Duodenal mucosa (tissue), 2 donors: ENCODE measurements at regions not wholly inside any gene's neighbourhood (a gene's known extent, or its start where the extent isn't known, plus 50 kb on each side); places are given as distances from the start of the nearest gene placed in this dataset.

Experiments used
- H3K27ac ChIP-seq: one replicate; pipeline ENCODE4 v1.7.0; 2013; ENCODE audit warnings: low read depth, low read length
- H3K27me3 ChIP-seq, 2 donors: one replicate each; pipeline ENCODE4 v1.7.0; 2013; ENCODE audit warnings: low read length in 2 of 2, control low read depth in 1 of 2; ENCODE audit not compliant: insufficient read depth in 2 of 2, control insufficient read depth in 1 of 2
- H3K36me3 ChIP-seq, 2 donors: one replicate each; pipeline ENCODE4 v1.7.0; 2013; ENCODE audit warnings: low read length in 2 of 2, control low read depth in 1 of 2; ENCODE audit not compliant: insufficient read depth in 2 of 2, control insufficient read depth in 1 of 2
- H3K4me1 ChIP-seq, 2 donors: one replicate each; pipeline ENCODE4 v1.7.0; 2013; ENCODE audit warnings: low read length in 2 of 2, control low read depth in 1 of 2; ENCODE audit not compliant: insufficient read depth in 2 of 2, control insufficient read depth in 1 of 2
- H3K4me3 ChIP-seq, 2 donors: one replicate each; pipeline ENCODE4 v1.7.0; 2013; ENCODE audit warnings: low read length in 2 of 2, low read depth in 1 of 2
- H3K9ac ChIP-seq, 2 donors: one replicate each; pipeline ENCODE4 v1.7.0; 2013; ENCODE audit warnings: low read length in 2 of 2, low read depth in 1 of 2
- H3K9me3 ChIP-seq, 2 donors: one replicate each; pipeline ENCODE4 v1.7.0; 2013; ENCODE audit warnings: low read length in 2 of 2, control low read depth in 1 of 2; ENCODE audit not compliant: control insufficient read depth in 1 of 2

GRCh38 chr9:117549444-117549843, 134.6 kb upstream of the ASTN2 start:
- no peak overlapping the region for H3K9ac ChIP-seq
- H3K4me1 ChIP-seq: peaks cover 6% of the 10 kb centered on the region in 2 donors
- H3K9me3 ChIP-seq: no peaks in the 10 kb centered on the region
- no peaks in the 10 kb centered on the region for H3K36me3 ChIP-seq
- no peak overlapping the region for H3K4me3 ChIP-seq
- no peak overlapping the region for H3K27ac ChIP-seq
- no peaks in the 10 kb centered on the region for H3K27me3 ChIP-seq

GRCh38 chr9:117548556-117548955, 133.7 kb upstream of the ASTN2 start:
- no peak overlapping the region for H3K9ac ChIP-seq
- H3K36me3 ChIP-seq: no peaks in the 10 kb centered on the region
- no peak overlapping the region for H3K4me3 ChIP-seq
- no peak overlapping the region for H3K27ac ChIP-seq
- H3K27me3 ChIP-seq: no peaks in the 10 kb centered on the region
- H3K4me1 ChIP-seq: peaks cover 6% of the 10 kb centered on the region in 2 donors
- no peaks in the 10 kb centered on the region for H3K9me3 ChIP-seq

- Histone ChIP-seq H3K36me3 (no peaks in the 10 kb centered on the region), H3K4me1 (peaks cover 6% of the 10 kb centered on the region in 2 donors), H3K9me3 (no peaks in the 10 kb centered on the region), H3K27me3 (no peaks in the 10 kb centered on the region), H3K4me3 (no peak overlapping the region), H3K27ac (no peak overlapping the region), H3K9ac (no peak overlapping the region)
Observed at GRCh38 chr9:117547904-117548303, 133.0 kb upstream of the ASTN2 start.

GRCh38 chr9:117546894-117547678, 132.2 kb upstream of the ASTN2 start:
- Histone ChIP-seq H3K4me1 (peaks cover 6% of the 10 kb centered on the region in 2 donors), H3K27ac (no peak overlapping the region), H3K27me3 (no peaks in the 10 kb centered on the region), H3K9me3 (no peaks in the 10 kb centered on the region), H3K36me3 (no peaks in the 10 kb centered on the region), H3K4me3 (peak overlapping the region; percentile 39 to 54), H3K9ac (no peak overlapping the region)

GRCh38 chr9:117545846-117546245, 131.0 kb upstream of the ASTN2 start:
- H3K36me3 ChIP-seq: no peaks in the 10 kb centered on the region
- no peaks in the 10 kb centered on the region for H3K27me3 ChIP-seq
- H3K9ac ChIP-seq: no peak overlapping the region
- no peaks in the 10 kb centered on the region for H3K9me3 ChIP-seq
- H3K4me1 ChIP-seq: peaks cover 6% of the 10 kb centered on the region in 2 donors
- H3K4me3 ChIP-seq: no peak overlapping the region
- H3K27ac ChIP-seq: no peak overlapping the region

GRCh38 chr9:117543089-117543488, 128.2 kb upstream of the ASTN2 start:
- H3K4me1 ChIP-seq: peaks cover 6% of the 10 kb centered on the region in 2 donors
- no peaks in the 10 kb centered on the region for H3K9me3 ChIP-seq
- no peak overlapping the region for H3K4me3 ChIP-seq
- no peak overlapping the region for H3K27ac ChIP-seq
- no peaks in the 10 kb centered on the region for H3K36me3 ChIP-seq
- no peak overlapping the region for H3K9ac ChIP-seq
- H3K27me3 ChIP-seq: no peaks in the 10 kb centered on the region

GRCh38 chr9:117542021-117542420, 127.2 kb upstream of the ASTN2 start:
- Histone ChIP-seq H3K9ac (no peak overlapping the region), H3K4me1 (no peaks in the 10 kb centered on the region), H3K36me3 (no peaks in the 10 kb centered on the region), H3K27me3 (no peaks in the 10 kb centered on the region), H3K27ac (no peak overlapping the region), H3K9me3 (no peaks in the 10 kb centered on the region), H3K4me3 (no peak overlapping the region)

- H3K36me3 ChIP-seq: no peaks in the 10 kb centered on the region
- H3K9me3 ChIP-seq: no peaks in the 10 kb centered on the region
- no peaks in the 10 kb centered on the region for H3K4me1 ChIP-seq
- H3K27ac ChIP-seq: no peak overlapping the region
- H3K27me3 ChIP-seq: no peaks in the 10 kb centered on the region
- no peak overlapping the region for H3K9ac ChIP-seq
- no peak overlapping the region for H3K4me3 ChIP-seq
Observed at GRCh38 chr9:117541181-117541580, 126.3 kb upstream of the ASTN2 start.

GRCh38 chr9:117535973-117536372, 121.1 kb upstream of the ASTN2 start:
- Histone ChIP-seq H3K9me3 (no peaks in the 10 kb centered on the region), H3K4me1 (no peaks in the 10 kb centered on the region), H3K9ac (no peak overlapping the region), H3K36me3 (no peaks in the 10 kb centered on the region), H3K27me3 (no peaks in the 10 kb centered on the region), H3K27ac (no peak overlapping the region), H3K4me3 (no peak overlapping the region)

GRCh38 chr9:117535434-117535833, 120.6 kb upstream of the ASTN2 start:
- H3K4me3 ChIP-seq: no peak overlapping the region

More at GRCh38 chr9:117535434-117535833, 120.6 kb upstream of the ASTN2 start:
- Histone ChIP-seq H3K27ac (no peak overlapping the region), H3K4me1 (no peaks in the 10 kb centered on the region), H3K9me3 (no peaks in the 10 kb centered on the region), H3K9ac (no peak overlapping the region), H3K27me3 (no peaks in the 10 kb centered on the region), H3K36me3 (no peaks in the 10 kb centered on the region)
